NB4 (cell line): ENCODE measurements at regions not wholly inside any gene's neighbourhood (a gene's known extent, or its start where the extent isn't known, plus 50 kb on each side); places are given as distances from the start of the nearest gene placed in this dataset.

ENCODE experiments used
- DNase-seq: peaks from one replicate; pipeline ENCODE4 v3.0.0; 2010; ENCODE audit warnings: low read depth
- H3K4me3 ChIP-seq: one replicate; pipeline ENCODE4 v1.5.1; 2011; ENCODE audit warnings: mild to moderate bottlenecking, low read depth, low read length, moderate library complexity
- MYC ChIP-seq: IDR thresholded peaks from 2 replicates; pipeline ENCODE4 v1.6.1; 2011; ENCODE audit warnings: low read depth, low read length
- POLR2A ChIP-seq: IDR thresholded peaks from 2 replicates; pipeline ENCODE4 v1.6.1; 2011; ENCODE audit warnings: mild to moderate bottlenecking; ENCODE audit not compliant: insufficient read length; ENCODE audit errors: extremely low read depth
- TF ChIP-seq, protein P1 (sequence below): IDR thresholded peaks from one replicate; pipeline ENCODE4 v1.5.1; 2012; ENCODE audit warnings: low read depth, low read length
- TF ChIP-seq, protein P2 (sequence below): IDR thresholded peaks from 2 replicates; pipeline ENCODE4 v1.6.1; 2011; ENCODE audit warnings: low read depth, low read length

DNA sequence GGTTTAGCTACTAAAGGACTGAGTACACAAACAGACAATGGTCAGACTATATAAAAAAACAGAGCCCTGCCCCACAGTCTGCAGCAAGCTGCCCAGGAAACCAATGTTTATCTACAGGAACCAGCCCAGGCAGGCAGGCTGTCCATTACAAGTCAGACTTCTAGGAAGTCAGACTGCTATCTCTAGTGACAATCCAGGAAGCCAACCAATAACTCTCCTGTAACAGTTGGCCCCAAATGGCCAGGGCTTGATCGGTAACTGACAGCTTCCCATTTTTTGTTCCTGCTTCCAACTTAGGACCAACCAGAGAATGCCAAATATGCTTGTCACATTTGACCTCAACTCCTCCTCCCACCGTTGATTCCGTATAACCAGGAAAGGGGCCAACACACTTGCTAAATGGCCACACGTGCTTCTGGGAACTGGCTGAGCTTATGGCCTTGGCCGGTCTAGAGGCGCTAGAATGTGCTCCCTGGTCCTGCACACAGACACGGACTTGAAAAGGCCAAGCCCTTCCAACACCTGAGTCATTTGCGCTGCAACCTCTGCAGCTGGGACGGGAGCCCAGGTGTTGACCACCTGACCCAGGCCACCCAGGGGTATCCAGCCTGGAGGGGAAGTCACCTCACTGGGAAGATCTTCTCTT lies 79.6 kb upstream of the CDK20 start:
- no peak overlapping the region for H3K4me3 ChIP-seq
- DNase-seq, result no peak
- TF ChIP-seq POLR2A (no peak), MYC (no peak)
- TF ChIP-seq, protein P1, sequence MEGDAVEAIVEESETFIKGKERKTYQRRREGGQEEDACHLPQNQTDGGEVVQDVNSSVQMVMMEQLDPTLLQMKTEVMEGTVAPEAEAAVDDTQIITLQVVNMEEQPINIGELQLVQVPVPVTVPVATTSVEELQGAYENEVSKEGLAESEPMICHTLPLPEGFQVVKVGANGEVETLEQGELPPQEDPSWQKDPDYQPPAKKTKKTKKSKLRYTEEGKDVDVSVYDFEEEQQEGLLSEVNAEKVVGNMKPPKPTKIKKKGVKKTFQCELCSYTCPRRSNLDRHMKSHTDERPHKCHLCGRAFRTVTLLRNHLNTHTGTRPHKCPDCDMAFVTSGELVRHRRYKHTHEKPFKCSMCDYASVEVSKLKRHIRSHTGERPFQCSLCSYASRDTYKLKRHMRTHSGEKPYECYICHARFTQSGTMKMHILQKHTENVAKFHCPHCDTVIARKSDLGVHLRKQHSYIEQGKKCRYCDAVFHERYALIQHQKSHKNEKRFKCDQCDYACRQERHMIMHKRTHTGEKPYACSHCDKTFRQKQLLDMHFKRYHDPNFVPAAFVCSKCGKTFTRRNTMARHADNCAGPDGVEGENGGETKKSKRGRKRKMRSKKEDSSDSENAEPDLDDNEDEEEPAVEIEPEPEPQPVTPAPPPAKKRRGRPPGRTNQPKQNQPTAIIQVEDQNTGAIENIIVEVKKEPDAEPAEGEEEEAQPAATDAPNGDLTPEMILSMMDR, result no peak
- TF ChIP-seq, protein P2, sequence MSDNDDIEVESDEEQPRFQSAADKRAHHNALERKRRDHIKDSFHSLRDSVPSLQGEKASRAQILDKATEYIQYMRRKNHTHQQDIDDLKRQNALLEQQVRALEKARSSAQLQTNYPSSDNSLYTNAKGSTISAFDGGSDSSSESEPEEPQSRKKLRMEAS, result no peak

DNA sequence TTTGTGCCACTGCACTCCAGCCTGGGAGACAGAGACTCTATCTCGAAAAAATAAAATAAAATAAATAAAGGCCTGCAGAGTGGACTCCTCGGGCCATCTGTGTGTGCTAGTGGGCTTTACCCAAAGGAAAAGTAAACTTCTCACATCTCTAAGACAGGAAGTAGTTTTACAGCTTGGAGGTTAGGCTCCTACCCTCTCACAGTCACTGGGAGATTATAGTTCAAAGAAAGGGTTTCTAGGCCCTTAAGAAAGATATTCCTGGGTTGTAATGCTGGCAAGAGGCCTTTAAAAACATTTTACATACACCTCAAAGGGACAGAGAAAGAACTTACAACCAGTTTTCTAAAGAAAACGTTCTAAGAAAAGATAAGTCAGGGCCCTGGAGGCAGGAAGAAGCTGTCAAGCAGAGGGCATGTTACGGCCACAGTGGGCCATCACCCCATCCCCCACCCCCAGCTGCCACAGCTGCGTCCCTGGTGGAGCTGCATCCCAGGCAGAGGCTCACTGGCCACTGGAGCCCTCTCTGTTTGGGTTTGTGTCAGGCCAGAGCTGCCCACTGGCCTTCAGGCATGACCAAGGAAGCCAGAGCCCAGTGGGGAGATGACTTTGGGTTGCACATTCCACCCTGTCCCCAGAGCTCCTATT lies 78.1 kb upstream of the CDK20 start:
- DNase-seq, result no peak
- TF ChIP-seq, protein P2, result no peak
- no peak for TF ChIP-seq POLR2A
- no peak for TF ChIP-seq MYC
- TF ChIP-seq, protein P1, result no peak
- no peak overlapping the region for H3K4me3 ChIP-seq

DNA sequence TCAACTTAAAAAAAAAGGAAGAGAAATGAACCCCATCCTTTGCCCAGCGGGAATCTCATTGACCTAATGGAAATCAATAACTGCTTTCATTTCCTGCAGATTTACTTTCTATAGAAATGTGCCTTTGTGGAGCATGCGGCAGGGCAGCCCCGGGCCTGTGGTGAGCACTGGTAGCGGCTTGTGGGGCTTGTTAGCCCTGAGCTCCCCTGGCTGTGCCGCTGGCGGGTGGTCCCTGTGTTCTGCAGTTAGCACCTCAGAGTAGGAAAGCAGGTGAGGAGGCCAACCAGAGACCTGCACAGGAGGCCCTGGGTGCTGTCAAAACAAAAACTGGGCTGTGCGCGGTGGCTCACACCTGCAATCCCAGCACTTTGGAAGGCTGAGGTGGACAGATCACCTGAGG lies 76.8 kb upstream of the CDK20 start:
- TF ChIP-seq, protein P2, result no peak
- TF ChIP-seq, protein P1, result no peak
- TF ChIP-seq MYC, result no peak
- no peak for TF ChIP-seq POLR2A
- DNase-seq, result no peak
- no peak overlapping the region for H3K4me3 ChIP-seq

DNA sequence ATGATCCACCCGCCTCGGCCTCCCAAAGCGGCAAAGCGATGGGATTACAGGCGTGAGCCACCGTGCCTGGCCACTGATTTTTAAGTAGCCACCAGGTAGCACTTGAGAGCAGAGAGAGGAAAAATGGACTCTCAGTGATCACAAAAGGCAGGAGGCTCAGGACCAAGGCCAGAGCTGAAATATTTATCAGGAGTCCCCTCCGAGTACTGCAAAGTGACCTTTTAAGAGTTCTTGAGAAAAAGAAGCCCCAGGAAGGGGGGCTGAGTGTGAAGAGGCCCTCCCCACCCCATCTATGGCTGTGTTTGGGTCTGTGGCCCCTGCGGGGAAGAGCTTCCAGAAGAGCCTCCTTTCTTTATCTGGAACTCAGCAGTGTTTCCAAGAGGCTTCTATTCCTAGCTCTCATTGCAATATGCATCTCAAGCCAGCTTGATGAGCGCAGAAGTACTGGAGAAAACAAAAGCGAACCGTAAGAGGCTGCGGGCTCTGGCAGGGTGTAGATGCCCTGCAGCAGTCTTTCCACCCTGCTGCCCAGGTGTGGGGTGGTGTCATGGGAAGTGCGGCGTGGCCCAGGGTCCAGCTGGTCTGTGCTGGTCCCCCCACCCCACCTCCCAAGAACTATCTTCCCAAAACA lies 75.5 kb upstream of the CDK20 start:
- DNase-seq, result no peak
- no peak overlapping the region for H3K4me3 ChIP-seq
- TF ChIP-seq, protein P2, result no peak
- TF ChIP-seq, protein P1, result no peak
- no peak for TF ChIP-seq MYC
- TF ChIP-seq POLR2A, result no peak

DNA sequence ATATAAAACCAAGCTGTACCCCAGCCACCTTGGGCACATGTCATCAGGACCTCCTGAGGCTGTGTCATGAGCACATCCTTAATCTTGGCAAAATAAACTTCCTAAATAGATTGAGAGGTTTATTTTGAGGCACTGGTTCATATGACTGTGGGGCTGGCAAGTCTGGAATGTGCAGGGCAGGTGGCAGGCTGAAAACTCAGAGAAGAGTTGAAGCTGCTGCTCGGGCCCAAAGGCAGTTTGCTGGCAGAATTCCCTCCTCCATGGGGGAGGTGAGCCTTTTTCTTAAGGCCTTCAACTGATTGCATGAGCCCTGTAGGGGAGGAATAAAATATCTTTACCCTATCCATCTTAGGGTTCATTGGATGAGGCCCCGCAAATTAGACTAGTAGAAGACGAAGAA lies 72.2 kb upstream of the CDK20 start:
- no peak overlapping the region for H3K4me3 ChIP-seq
- TF ChIP-seq, protein P2, result no peak
- no peak for TF ChIP-seq POLR2A
- no peak for TF ChIP-seq MYC
- TF ChIP-seq, protein P1, result no peak
- no peak for DNase-seq
